Activated CD4-positive, alpha-beta T cell treated with anti-CD3 and anti-CD28 coated beads, Interleukin-10, Interleukin-2, amounts not matched to agents 100 ng/mL and 50 ng/mL, durations not matched to agents 16 hours and 8 hours (primary cell): ENCODE measurements at regions not wholly inside any gene's neighbourhood (a gene's known extent, or its start where the extent isn't known, plus 50 kb on each side); places are given as distances from the start of the nearest gene placed in this dataset.

Experiments used
- DNase-seq: peaks from one replicate; pipeline ENCODE4 v3.0.0-alpha.2; 2020

GRCh38 chr18:22355598-22355997, 62.1 kb downstream of the CTAGE1 start:
- DNase-seq, result no peak

DNA sequence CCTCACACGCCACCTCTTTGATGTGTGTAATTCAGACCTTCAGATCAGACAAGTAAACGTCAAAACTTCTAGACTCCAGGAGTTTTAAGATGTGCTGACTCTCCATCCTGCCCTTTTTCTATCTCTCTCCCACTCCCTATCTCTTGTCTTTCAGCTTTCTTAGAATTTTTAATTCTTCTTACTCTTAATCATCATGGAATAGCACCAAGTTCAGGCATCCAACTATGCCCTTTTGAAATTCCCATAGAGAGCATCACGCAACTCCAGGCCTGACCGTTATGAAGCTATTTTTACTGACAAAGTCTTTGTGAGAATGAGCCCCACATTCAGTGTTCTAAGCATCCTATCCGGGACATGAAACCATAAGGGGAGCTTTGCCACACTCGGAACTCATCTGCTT, 62.6 kb downstream of the CTAGE1 start:
- no peak for DNase-seq

- no peak for DNase-seq
Observed at GRCh38 chr18:22349966-22350365, 67.7 kb downstream of the CTAGE1 start.

- no peak for DNase-seq
Observed at GRCh38 chr18:22349317-22349898, 68.3 kb downstream of the CTAGE1 start.

DNA sequence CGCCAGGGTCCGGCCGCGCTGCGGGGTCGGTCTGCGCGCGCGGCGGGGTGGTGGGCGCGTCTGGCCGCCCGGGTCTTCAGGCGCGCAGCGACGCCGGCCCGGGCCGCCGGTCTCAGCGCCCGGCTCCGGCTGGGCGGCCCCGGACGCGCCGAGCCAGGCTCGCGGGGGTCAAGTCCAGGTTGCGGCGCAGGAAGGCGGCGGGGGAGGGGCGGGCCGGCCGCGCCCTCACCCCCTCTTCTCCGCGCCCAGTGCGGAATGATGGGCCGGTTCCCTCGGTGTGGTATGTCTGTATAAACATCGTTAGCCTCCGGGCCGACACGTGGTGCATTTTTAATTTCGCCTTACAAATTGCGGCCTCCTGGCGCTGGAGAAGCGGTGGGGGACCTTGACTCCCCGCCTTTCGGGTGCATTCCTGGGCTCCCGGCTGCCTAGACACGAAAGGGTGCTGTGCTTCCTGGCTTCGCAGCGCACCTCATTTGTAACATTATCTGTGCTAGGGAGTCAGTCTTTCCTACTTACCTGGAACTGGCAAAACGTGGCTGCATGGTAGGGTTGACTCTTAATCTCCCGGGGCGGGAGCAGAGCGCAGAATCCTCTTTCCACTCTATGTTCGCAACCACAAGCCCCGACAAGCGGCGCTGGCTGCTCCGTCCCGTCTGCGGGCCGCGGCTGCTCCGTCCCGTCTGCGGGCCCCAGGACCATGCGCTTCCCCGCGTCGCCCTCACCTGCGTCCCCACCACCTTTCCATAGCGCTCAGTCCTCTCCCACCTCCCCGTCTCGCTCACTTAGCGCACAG, 69.0 kb downstream of the CTAGE1 start:
- DNase-seq, result no peak

- no peak for DNase-seq
Observed at GRCh38 chr18:22347606-22348511, 69.9 kb downstream of the CTAGE1 start.

GRCh38 chr18:22346953-22347605, 70.6 kb downstream of the CTAGE1 start:
- DNase-seq, result no peak

DNA sequence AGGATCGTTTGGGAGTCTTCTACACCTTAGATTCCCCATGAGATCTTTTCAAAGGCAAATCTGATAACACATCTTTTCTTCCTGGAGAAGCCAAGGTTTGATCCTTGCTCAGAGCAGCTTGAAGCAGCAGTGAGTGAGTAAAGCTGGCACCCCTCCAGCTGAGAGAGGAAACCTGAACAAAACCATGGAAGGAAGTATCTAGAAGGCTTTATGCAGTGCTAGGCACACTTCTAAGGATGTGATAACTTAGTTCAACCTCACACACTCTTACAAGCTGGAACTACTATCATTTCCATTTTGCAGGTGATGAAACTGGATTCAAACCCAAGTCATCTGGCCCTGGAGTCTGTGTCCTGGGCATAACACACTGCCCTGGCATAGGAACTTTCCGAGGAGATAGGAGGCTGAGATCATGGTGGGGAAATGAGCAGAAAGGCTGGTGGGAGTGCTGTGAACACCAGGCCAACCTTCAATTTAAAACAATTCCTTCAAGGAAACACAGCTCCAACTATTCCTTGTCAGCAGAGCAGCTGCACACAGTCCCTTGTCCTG, 71.2 kb downstream of the CTAGE1 start:
- no peak for DNase-seq

DNA sequence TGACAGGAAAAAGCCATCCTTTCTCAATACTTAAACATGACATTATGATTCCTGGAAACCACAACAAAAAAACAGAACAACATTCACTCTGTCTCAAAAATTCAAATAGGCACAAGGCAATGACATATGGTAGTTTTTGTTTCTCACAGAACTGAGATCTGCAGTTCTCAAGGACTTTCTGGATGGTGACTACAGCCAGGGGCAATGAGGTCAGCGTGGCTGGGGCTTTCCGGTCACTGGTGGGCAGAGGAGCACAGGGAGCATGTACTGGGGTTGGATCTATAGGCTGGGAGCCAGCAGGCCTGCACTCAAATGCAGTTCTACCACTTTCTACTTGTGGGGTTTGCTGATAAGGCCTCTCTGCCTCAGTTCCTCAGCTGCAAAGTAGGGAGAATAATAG, 72.0 kb downstream of the CTAGE1 start:
- DNase-seq, result no peak

DNA sequence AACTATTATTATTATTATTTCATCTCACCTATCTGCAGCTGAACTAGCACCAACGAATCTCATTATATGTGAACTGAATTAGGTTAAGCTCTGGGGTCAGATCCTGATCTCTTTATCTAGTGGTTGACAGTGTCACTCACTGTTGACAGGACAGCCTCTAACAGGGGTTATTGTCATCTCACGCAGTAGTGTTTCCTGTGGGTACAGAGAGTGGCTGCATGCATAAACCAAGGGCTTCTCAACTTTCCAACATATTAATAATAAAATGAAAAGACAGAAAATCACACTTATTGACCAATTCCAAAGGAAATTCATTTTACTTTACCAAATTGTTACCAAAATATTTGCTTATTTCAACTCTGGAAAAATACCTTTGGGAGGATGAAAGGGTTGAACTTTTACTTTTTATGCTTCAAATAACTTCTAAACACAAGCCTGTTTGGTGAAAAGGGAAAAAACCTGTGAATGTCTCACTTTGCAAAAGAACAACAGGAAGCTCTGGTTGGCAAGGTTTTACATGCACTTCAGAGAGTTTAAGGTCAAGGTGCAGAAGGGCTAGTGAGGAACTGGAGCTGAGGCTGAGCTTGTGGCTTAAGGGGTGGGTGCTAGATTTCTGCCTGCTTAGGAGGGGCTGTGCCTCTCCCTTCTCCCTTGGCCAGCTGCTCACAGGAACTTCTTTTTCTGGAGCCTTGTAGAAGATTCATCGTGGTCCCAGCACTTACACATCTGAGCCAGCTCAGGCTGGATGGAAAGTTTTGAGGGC, 72.6 kb downstream of the CTAGE1 start:
- no peak for DNase-seq

GRCh38 chr18:22344445-22344844, 73.3 kb downstream of the CTAGE1 start:
- DNase-seq, result no peak

DNA sequence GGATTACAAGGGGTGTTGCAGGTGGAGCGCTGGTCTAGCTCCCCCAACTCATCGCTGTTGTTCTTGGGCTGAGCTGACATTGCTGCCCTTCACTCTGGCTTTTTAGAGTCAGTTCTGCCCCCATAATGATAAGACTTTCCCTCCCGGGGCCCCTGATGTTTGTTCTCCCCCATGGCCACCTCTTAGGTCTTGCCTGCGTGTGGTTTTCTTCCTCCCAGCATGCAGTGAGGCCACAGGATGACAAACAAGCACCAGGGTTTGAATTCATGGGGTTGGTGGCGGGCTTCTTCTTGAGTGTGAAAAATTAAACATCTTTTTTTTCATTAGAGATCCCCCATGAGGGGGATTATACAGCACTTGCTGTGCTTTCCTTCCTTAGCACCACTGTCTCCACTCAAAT, 74.1 kb downstream of the CTAGE1 start:
- DNase-seq, result no peak

DNA sequence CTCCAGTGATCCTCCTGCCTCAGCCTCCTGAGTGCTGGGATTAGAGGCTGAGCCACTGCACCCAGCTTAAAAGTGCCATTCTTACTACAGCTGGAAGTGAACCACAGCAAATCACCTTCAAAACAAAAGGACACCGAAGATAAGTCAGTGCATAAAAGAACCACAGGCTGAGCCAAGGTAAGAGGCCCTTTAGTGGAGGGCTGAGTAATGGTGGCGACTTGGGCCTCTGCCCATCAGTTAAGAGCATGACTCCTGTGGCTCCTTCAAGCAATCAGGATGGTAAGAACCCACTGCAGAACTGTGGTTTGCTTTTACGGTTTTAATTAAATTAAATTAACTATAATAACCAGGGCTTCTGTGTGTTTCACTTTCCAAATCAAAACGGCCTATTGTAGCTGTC, 75.1 kb downstream of the CTAGE1 start:
- no peak for DNase-seq

- DNase-seq, result no peak
Observed at GRCh38 chr18:22340331-22340730, 77.4 kb downstream of the CTAGE1 start.

DNA sequence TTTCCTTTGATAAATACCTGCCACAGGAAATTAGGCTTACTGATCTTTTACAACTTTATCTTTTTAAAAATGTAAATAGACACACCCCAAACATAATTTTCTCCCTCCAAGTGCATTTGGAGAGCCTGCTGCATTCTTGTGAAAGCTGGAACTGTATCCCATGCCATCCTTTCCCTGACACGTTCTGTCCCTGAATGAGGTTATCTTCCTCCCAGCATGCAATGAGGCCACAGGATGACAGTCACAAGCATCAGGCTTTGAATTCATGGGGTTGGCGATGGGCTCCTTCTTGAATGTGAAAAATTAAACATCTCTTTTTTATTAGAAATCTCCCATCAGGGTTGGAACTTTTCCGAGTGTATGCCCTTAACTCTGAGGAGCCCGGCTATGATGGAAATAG, 77.8 kb downstream of the CTAGE1 start:
- DNase-seq, result no peak

DNA sequence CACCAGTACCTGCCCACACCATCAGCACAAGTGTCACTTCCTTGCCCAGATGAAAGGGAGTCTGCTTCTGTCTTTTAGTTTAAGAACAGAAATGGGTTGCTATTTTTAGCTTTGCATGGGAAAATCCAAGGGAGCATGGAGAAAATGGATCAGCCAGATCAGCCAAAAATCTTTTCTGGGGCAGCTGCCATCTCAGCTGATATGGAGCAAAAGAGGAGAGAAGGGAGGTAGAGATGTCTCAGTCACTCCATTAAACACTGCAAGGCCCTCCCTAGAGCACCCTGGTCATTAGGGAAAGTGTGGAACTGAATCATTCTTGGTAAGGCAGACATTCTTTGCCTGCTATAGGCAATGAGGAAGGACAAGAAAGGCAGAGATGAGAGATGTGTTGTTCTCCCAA, 79.9 kb downstream of the CTAGE1 start:
- DNase-seq, result no peak

GRCh38 chr18:22337306-22337705, 80.4 kb downstream of the CTAGE1 start:
- DNase-seq, result no peak

DNA sequence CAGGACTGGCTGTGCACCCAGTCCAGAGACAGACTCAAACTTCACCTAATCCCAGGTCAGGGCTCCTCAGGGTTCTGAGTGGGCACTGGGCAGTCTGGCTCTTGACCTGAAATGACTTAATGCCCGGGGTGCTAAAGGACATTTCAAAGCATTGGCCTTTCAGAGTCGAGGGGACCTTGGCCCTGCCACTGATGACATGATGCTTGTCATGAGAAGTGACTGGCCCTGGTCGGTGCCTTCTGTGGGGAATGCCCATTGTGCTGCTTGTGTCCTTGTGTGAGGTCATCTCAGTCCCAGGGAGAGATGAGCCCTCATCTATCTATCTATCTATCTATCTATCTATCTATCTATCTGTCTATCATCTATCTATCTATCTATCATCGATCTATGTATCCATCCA, 81.3 kb downstream of the CTAGE1 start:
- DNase-seq, result no peak

- DNase-seq, result no peak
Observed at GRCh38 chr18:22335731-22336198, 82.0 kb downstream of the CTAGE1 start.

- DNase-seq, result no peak
Observed at GRCh38 chr18:22334567-22334966, 83.1 kb downstream of the CTAGE1 start.

- no peak for DNase-seq
Observed at GRCh38 chr18:22332590-22332989, 85.1 kb downstream of the CTAGE1 start.

DNA sequence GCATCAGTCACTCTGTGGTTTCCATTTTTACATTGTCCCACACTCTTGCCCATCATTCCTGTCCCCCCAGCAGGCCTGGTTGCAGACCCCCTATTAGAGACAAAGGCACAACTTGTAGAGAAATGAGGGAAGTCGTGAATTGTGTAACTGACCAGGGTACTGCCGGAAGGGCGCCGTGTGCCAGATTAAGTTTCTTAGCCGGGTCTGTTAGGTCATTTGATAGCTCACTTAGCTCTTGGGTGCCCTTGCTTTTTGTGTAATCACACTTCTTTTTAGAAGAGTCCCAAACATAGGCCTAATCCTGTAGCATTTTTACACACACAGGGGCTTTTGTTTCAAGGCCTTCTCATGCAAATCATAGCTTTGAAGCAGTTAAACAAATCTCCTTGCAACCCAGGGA, 87.2 kb downstream of the CTAGE1 start:
- no peak for DNase-seq
